GM13976 (cell line): ENCODE measurements at regions not wholly inside any gene's neighbourhood (a gene's known extent, or its start where the extent isn't known, plus 50 kb on each side); places are given as distances from the start of the nearest gene placed in this dataset.

Experiments
- DNase-seq: peaks from one replicate; pipeline ENCODE4 v3.0.0; 2012; ENCODE audit warnings: low spot score
- CTCF ChIP-seq: IDR thresholded peaks from 2 replicates; pipeline ENCODE4 v1.5.1; 2012; ENCODE audit warnings: borderline replicate concordance, mild to moderate bottlenecking; ENCODE audit not compliant: insufficient read depth; ENCODE audit errors: extremely low read depth, missing control alignments, control extremely low read depth
- in situ Hi-C: fragments of 300-500 bp; cut with MboI; formaldehyde crosslinking; loops from one replicate; pipeline ENCODE4 v1.12.0; 2022; ENCODE audit warnings: low sequenced_read_pairs, mixed read lengths, inconsistent platforms; ENCODE audit not compliant: unreplicated experiment

GRCh38 chr6:153735761-153736160, 303.3 kb upstream of the OPRM1 start:
- in situ Hi-C loops, result no loop called here
- no peak for DNase-seq
- TF ChIP-seq CTCF, result no peak

GRCh38 chr6:153729189-153729588, 309.9 kb upstream of the OPRM1 start:
- TF ChIP-seq CTCF, result no peak
- no peak for DNase-seq
- in situ Hi-C loops, result no loop called here

- TF ChIP-seq CTCF, result no peak
- no peak for DNase-seq
Measured at GRCh38 chr6:153727885-153728284, 311.2 kb upstream of the OPRM1 start.

GRCh38 chr6:153725456-153725855, 313.6 kb upstream of the OPRM1 start:
- in situ Hi-C loops, result no loop called here
- no peak for DNase-seq
- TF ChIP-seq CTCF, result no peak

More at GRCh38 chr6:153727885-153728284, 311.2 kb upstream of the OPRM1 start:
- in situ Hi-C loops, result no loop called here

GRCh38 chr6:153720732-153721131, 318.3 kb upstream of the OPRM1 start:
- in situ Hi-C loops, result no loop called here

GRCh38 chr6:153705429-153705828, 333.6 kb upstream of the OPRM1 start:
- no peak for DNase-seq
- no peak for TF ChIP-seq CTCF
- in situ Hi-C loops, result no loop called here

More at GRCh38 chr6:153720732-153721131, 318.3 kb upstream of the OPRM1 start:
- no peak for TF ChIP-seq CTCF
- no peak for DNase-seq

GRCh38 chr6:153702671-153703070, 336.4 kb upstream of the OPRM1 start:
- in situ Hi-C loops, result no loop called here
- no peak for DNase-seq
- no peak for TF ChIP-seq CTCF
